Activated CD4-positive, alpha-beta T cell treated with anti-CD3 and anti-CD28 coated beads for 36 hours (primary cell): ENCODE measurements at regions not wholly inside any gene's neighbourhood (a gene's known extent, or its start where the extent isn't known, plus 50 kb on each side); places are given as distances from the start of the nearest gene placed in this dataset.

Experiments
- ATAC-seq: fragments of 200-7000 bp; cut with Tn5 transposase; one replicate; pipeline ENCODE4 v1.10.0; 2021; ENCODE audit warnings: mild to moderate bottlenecking, moderate library complexity
- CTCF ChIA-PET: fragments of 350-600 bp; sonication (Branson Sonifier 250); formaldehyde crosslinking; loops from one replicate; lab custom pipeline; 2021; ENCODE audit warnings: antibody characterized with exemption; lab: Charles Lee
- POLR2A ChIA-PET: fragments of 350-600 bp; sonication (Branson Sonifier 250); formaldehyde crosslinking; loops from one replicate; lab custom pipeline; 2021; ENCODE audit warnings: antibody characterized with exemption, inconsistent platforms; lab: Charles Lee
- DNase-seq: peaks from one replicate; pipeline ENCODE4 v3.0.0-alpha.2; 2020
- H3K27ac Mint-ChIP-seq: one replicate; pipeline ENCODE4 v1.8.0; 2021; ENCODE audit warnings: mixed read lengths
- H3K27me3 Mint-ChIP-seq: one replicate; pipeline ENCODE4 v1.8.0; 2021; ENCODE audit warnings: mixed read lengths
- H3K36me3 Mint-ChIP-seq: one replicate; pipeline ENCODE4 v1.8.0; 2021; ENCODE audit warnings: low read depth, mixed read lengths
- H3K4me1 Mint-ChIP-seq: one replicate; pipeline ENCODE4 v1.8.0; 2021; ENCODE audit warnings: mixed read lengths
- H3K4me3 Mint-ChIP-seq: one replicate; pipeline ENCODE4 v1.8.0; 2021; ENCODE audit warnings: mild to moderate bottlenecking, moderate library complexity, mixed read lengths
- H3K9me3 Mint-ChIP-seq: one replicate; pipeline ENCODE4 v1.8.0; 2021; ENCODE audit warnings: low read depth, mixed read lengths
- intact Hi-C, 2 experiments: fragments of 100-400 bp; cut with DNase I in 1 of 2; cut with micrococcal nuclease in 1 of 2; formaldehyde crosslinking; loops; one replicate each; pipeline versions ENCODE4 v1.14.2 to v1.15.1; 2022 to 2024; cut with DNase I, micrococcal nuclease

DNA sequence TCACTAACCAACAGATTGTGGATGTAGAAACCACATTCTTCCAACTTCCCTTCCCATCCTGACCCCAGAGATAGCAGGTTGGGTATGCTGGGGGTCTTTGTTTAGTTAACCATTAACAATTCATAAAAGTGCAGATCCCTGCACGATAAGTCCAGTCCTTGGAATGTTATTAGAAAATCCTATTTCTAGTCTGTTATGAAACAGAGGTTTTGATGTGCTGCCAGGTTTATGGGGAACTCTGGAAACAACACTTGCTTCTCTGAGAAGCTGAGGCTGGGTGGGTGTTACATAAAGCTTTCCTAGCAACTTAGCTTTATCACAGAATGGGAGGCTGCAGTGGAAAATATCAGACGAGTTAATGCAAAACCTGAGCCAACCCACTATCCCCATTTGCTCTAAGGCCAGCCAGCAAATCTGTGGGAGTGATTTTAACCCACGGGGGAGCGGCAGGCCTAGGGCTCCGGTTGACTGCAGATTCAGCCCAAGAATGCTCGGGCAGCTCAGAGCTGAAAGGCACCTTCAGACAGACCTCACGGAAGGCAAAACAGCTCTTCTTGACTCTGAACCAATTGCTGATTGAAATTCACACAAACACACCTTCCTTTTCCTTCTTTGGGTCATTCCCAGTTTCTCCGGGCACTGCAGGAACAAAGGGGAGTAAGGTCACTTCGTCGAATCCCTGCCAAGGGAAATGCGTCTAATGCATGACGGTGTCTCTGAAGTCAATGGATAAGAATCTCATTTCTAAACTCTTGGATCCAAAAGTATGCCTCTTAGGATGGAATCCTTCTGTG, 111.7 kb upstream of the IRF2BP2 start:
- Mint-ChIP-seq H3K27ac (no peak overlapping the region), H3K4me3 (no peak overlapping the region)

DNA sequence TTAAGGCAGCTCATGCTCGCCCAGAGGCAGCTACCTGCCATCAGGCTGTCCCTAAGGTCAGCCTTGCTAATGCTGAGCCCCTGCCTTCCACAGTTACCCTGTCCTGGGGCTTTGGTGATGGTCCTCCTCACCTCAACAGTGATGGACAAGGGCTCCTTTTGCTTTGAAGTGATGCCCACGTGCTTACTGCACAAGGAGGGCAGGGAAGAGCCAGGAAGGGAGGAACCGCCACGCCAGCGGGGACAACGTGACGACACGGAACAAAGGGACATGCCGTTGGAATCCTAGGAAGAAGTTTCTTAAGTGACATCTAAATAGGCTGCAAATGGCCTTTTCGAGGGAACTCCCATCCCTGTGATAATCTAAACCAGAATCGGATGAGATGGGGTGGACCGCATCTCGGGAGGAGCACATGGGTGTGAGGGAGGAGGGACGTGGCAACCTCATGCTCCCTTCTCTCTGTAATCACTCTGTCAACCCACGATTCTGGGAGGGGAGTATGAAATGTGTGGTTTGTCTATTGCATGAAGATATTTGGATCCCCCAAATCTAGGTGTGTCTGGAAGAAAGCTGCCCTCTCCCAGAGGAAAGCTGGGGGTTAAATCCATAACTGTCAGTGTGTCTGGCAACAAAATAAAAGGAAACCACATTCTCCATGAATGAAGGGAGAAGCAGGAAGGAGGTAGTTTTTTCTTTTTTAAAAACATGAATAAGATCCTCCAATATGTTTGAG, 110.9 kb upstream of the IRF2BP2 start:
- ChIA-PET POLR2A (no interaction called here), CTCF (interaction anchor here (0.5 kb wide), 1 partner anchor 55 kb away, joined by 3 read pairs; no protein-coding TSS in a partner anchor)
- no peak overlapping the region for H3K27ac Mint-ChIP-seq
- H3K36me3 Mint-ChIP-seq = no peaks in the 10 kb centered on the region
- no peaks in the 10 kb centered on the region for H3K27me3 Mint-ChIP-seq
- no peaks in the 10 kb centered on the region for H3K9me3 Mint-ChIP-seq
- DNase-seq = no peak
- ATAC-seq = no peak
- H3K4me3 Mint-ChIP-seq = no peak overlapping the region
- H3K4me1 Mint-ChIP-seq = peaks cover 48% of the 10 kb centered on the region
- intact Hi-C loops = loop anchor here (5.0 kb wide), 3 partner anchors 39 to 241 kb away; no protein-coding TSS in a partner anchor

More for the DNA sequence above, 111.7 kb upstream of the IRF2BP2 start:
- Mint-ChIP-seq H3K9me3 (no peaks in the 10 kb centered on the region), H3K27me3 (no peaks in the 10 kb centered on the region), H3K4me1 (peaks cover 56% of the 10 kb centered on the region), H3K36me3 (no peaks in the 10 kb centered on the region)
- DNase-seq (no peak), ATAC-seq (no peak)
- CTCF ChIA-PET = no interaction called here
- POLR2A ChIA-PET = interaction anchor here (0.6 kb wide), 1 partner anchor 51 kb away, joined by 4 read pairs; no protein-coding TSS in a partner anchor
- intact Hi-C loops = loop anchor here (2.0 to 5.0 kb wide), 4 partner anchors 39 to 407 kb away; no protein-coding TSS in a partner anchor

GRCh38 chr1:234719454-234720251, 109.7 kb upstream of the IRF2BP2 start:
- POLR2A ChIA-PET = no interaction called here

GRCh38 chr1:234718496-234719453, 108.8 kb upstream of the IRF2BP2 start:
- ChIA-PET POLR2A (no interaction called here), CTCF (interaction anchor here (0.5 kb wide), 1 partner anchor 61 kb away, joined by 3 read pairs; no protein-coding TSS in a partner anchor)
- intact Hi-C loops = no loop called here
- DNase-seq (no peak), ATAC-seq (no peak)
- Mint-ChIP-seq H3K36me3 (no peaks in the 10 kb centered on the region), H3K4me1 (peaks cover 27% of the 10 kb centered on the region), H3K27ac (no peak overlapping the region), H3K4me3 (no peak overlapping the region), H3K9me3 (no peaks in the 10 kb centered on the region), H3K27me3 (no peaks in the 10 kb centered on the region)

More at GRCh38 chr1:234719454-234720251, 109.7 kb upstream of the IRF2BP2 start:
- intact Hi-C loops = loop anchor here (5.0 kb wide), 3 partner anchors 37 to 243 kb away; no protein-coding TSS in a partner anchor
- no peak overlapping the region for H3K27ac Mint-ChIP-seq
- no peaks in the 10 kb centered on the region for H3K36me3 Mint-ChIP-seq
- no peak for DNase-seq
- no peak for ATAC-seq
- peaks cover 36% of the 10 kb centered on the region for H3K4me1 Mint-ChIP-seq
- no peaks in the 10 kb centered on the region for H3K9me3 Mint-ChIP-seq
- CTCF ChIA-PET = interaction anchor here (0.7 kb wide), 1 partner anchor 361 kb away, joined by 4 read pairs; no protein-coding TSS in a partner anchor
- no peaks in the 10 kb centered on the region for H3K27me3 Mint-ChIP-seq
- H3K4me3 Mint-ChIP-seq = no peak overlapping the region

DNA sequence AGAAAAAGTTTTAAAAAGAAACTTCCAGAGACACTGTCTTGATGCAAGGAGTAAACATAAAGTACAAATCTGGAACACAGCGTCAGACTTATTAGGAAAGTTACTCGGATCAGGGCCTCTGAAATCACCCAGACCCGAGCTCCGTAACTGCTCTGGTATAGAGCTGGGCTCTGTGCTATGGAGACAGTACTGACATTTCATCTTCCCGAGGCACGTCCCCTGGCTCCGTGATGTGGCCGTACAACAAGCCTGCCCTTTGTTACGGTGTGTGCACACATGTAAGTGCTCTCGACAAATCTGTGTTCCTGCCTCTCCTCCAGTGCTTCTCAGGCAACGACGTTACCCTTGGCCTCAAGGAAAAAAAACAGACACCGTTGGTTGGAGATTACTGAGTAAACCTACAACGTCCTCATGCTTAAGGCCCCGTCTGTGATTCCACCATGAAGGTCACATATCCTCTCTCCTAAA, 107.0 kb upstream of the IRF2BP2 start:
- ATAC-seq = no peak
- POLR2A ChIA-PET = no interaction called here
- CTCF ChIA-PET = interaction anchor here (1.0 kb wide), 1 partner anchor 103 kb away, joined by 3 read pairs; no protein-coding TSS in a partner anchor
- H3K4me3 Mint-ChIP-seq = no peak overlapping the region
- no peak for DNase-seq
- no peaks in the 10 kb centered on the region for H3K36me3 Mint-ChIP-seq
- no peak overlapping the region for H3K27ac Mint-ChIP-seq
- H3K9me3 Mint-ChIP-seq = no peaks in the 10 kb centered on the region
- H3K4me1 Mint-ChIP-seq = peaks cover 10% of the 10 kb centered on the region
- H3K27me3 Mint-ChIP-seq = no peaks in the 10 kb centered on the region
- intact Hi-C loops = no loop called here

DNA sequence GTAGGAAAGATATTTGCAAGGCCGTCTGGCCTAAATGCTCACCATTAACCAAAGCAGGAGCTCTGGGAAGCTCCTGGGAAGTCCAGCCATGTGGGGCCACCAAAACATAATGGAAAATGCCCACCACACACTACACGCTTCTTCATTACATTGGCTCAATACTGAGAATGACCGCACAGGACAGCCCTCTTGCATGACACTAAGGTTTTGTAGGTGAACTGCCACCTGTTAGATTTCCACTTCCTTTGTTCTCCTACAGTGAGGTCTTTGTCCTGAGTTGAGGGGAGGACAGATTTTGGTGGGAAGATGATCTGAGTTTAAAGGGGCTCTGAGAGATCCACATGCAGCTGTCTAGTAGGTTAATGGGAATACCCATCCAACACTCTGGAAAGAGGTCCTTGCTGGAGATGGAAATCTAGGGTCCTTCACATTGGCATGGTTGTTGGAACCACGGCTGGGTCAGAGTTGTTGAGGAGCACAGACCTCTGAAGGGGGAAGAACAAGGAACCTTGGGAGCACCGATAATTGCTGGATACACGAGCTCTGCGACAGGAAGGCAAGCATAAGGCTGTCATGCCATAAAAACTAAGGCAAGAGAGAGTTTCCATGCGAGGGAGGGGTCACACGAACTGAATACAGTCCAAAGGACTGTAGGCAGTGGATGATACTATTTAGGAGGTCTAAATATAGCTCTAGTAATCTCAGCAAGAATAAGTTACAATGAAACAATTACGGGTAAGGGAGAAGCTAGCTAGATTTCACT, 105.5 kb upstream of the IRF2BP2 start:
- no peak overlapping the region for H3K27ac Mint-ChIP-seq
- intact Hi-C loops = no loop called here
- no peaks in the 10 kb centered on the region for H3K9me3 Mint-ChIP-seq
- H3K4me3 Mint-ChIP-seq = no peak overlapping the region
- no peaks in the 10 kb centered on the region for H3K27me3 Mint-ChIP-seq
- H3K36me3 Mint-ChIP-seq = no peaks in the 10 kb centered on the region
- ChIA-PET POLR2A (no interaction called here), CTCF (interaction anchor here (0.6 to 1.5 kb wide), 2 partner anchors 10 to 422 kb away, joined by 3 to 5 read pairs; no protein-coding TSS in a partner anchor)
- no peak for DNase-seq
- H3K4me1 Mint-ChIP-seq = peaks cover 6% of the 10 kb centered on the region
- ATAC-seq = no peak

DNA sequence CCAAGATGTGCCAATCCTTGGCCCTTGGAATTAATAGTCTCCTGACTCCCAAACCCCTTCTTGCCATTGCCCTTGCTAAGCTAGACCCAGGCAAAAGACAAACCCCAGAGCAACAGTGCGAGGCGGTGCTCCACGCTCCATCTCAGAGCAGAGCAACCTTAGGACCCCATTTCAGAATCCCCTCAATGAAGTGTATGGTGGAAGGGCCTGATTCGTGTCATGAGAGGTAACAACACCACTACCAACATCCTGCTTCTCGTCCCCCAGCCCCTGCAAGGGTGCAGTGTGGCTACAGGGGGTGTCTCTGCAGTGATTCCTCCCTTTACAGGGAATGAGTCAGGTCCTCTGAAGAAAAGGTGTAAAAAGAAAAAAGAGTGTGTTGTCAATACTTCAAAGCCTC, 103.9 kb upstream of the IRF2BP2 start:
- H3K27ac Mint-ChIP-seq = no peak overlapping the region
- intact Hi-C loops = no loop called here
- no peak for DNase-seq
- CTCF ChIA-PET = no interaction called here
- H3K9me3 Mint-ChIP-seq = no peaks in the 10 kb centered on the region
- H3K36me3 Mint-ChIP-seq = no peaks in the 10 kb centered on the region
- H3K4me3 Mint-ChIP-seq = no peak overlapping the region
- peaks cover 6% of the 10 kb centered on the region for H3K4me1 Mint-ChIP-seq
- H3K27me3 Mint-ChIP-seq = no peaks in the 10 kb centered on the region
- POLR2A ChIA-PET = no interaction called here
- peak; percentile 49 for ATAC-seq

DNA sequence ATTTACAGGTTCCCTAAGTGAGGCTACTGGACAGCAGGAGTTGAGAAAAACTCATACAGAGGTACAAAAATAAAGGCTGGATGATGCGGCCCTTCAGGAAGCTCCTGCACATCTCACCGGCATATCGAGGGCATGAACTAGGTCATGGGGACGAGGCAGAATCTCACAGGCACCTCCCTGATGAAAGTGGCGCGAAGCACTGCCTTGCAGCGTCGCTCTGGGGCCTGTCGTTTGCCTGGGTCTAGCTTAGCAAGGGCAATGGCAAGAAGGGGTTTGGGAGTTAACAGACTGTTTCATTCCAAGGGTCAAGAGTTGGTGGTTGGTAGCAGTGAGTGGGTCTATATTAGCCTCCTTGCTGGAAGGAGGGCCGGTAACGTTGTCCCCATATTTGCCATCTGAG, 103.5 kb upstream of the IRF2BP2 start:
- Mint-ChIP-seq H3K4me1 (peaks cover 6% of the 10 kb centered on the region), H3K27me3 (no peaks in the 10 kb centered on the region), H3K4me3 (no peak overlapping the region), H3K36me3 (no peaks in the 10 kb centered on the region), H3K27ac (no peak overlapping the region), H3K9me3 (no peaks in the 10 kb centered on the region)
- CTCF ChIA-PET = no interaction called here
- intact Hi-C loops = no loop called here
- ATAC-seq (no peak), DNase-seq (no peak)
- POLR2A ChIA-PET = no interaction called here

GRCh38 chr1:234712891-234713305, 102.9 kb upstream of the IRF2BP2 start:
- CTCF ChIA-PET = no interaction called here
- no peak overlapping the region for H3K4me3 Mint-ChIP-seq
- intact Hi-C loops = no loop called here

More at GRCh38 chr1:234712891-234713305, 102.9 kb upstream of the IRF2BP2 start:
- POLR2A ChIA-PET = no interaction called here
- DNase-seq = no peak
- H3K9me3 Mint-ChIP-seq = no peaks in the 10 kb centered on the region
- H3K27ac Mint-ChIP-seq = no peak overlapping the region
- ATAC-seq = no peak
- H3K4me1 Mint-ChIP-seq = peaks cover 4% of the 10 kb centered on the region
- H3K27me3 Mint-ChIP-seq = no peaks in the 10 kb centered on the region
- no peaks in the 10 kb centered on the region for H3K36me3 Mint-ChIP-seq
